GM21526 (cell line): ENCODE measurements at regions not wholly inside any gene's neighbourhood (a gene's known extent, or its start where the extent isn't known, plus 50 kb on each side); places are given as distances from the start of the nearest gene placed in this dataset.
"Not testable (repeated sequence)": the region's sequence is repeated elsewhere in the genome, so short reads cannot be mapped to it uniquely, and the experiment has no call there.

ENCODE experiments used
- ATAC-seq: cut with Tn5 transposase; IDR thresholded peaks from one replicate; pipeline ENCODE4 v1.9.1; 2021; ENCODE audit warnings: moderate library complexity; ENCODE audit not compliant: unreplicated experiment, low FRiP score

- no peak for ATAC-seq
These were observed 191.0 kb upstream of the RGS6 start for GRCh38 chr14:71741241-71741640.

- no peak for ATAC-seq
These were observed 189.7 kb upstream of the RGS6 start for GRCh38 chr14:71742485-71742884.

- ATAC-seq = no peak
These were observed 187.2 kb upstream of the RGS6 start for GRCh38 chr14:71745072-71745471.

DNA sequence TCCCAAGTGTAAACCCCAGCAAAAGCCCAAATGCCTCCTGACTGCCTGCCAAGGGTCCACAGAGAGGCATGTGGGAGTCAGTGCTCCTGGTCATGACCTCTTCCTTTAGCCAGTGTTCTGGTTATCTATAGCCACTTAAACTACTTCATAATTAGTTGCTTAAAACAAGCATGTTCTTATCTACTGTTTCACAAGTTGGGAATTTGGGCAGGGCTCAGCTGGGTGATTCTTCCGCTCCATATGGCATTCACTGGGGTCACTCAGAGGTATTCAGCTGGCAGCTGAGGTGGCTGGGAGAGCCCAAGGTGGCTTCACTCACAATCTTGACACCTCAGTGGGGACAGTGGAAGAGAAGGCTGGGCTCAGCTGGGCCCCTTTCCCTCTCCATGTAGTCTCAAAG, 184.0 kb upstream of the RGS6 start:
- no peak for ATAC-seq

DNA sequence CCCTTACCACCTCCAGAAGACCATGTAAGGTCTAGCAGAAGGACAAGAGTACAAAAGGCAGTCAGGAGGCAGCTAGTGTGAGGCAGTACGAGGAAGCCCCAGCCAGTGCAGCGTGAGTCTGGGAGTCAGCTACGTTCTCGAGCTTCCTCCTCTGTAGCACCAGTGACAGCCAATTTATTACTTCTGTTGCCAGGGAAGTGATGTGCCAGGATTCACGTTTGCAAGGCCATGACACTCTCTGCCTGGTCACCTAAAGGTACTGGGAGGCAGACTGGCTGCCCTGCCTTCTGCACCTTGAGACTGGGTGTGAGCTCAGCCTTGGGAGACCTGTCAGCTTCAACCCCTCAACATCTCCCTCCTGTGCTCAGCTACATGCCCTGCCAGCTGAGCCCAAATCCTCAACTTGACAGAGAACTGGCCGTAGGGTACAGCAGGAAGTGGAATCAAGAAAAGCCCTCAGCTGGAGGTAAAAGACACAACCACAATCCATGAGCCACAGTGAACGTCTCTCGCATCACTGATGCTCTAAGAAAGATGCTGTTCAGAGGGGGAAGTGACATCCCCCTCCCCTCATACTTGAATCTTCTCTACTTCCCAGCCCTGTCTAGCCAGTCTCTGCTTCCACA, 182.5 kb upstream of the RGS6 start:
- ATAC-seq = no peak

DNA sequence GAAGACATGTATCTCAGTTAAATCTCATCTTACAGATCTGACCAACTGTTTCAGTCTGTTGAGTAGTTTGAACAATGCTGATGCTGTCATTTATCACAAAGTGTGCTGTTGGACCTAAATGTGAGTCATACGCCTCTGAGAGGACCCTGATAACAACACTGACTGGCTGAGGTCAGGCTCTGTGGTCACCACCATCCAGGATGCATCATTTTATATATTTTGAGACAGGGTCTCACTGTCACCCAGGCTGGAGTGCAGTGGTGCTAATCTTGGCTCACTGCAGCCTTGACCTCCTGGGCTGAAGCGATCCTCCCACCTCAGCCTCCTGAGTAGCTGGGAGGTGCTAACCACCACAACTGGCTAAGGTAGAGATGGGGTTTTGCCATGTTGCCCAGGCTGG, 181.0 kb upstream of the RGS6 start:
- no peak for ATAC-seq

DNA sequence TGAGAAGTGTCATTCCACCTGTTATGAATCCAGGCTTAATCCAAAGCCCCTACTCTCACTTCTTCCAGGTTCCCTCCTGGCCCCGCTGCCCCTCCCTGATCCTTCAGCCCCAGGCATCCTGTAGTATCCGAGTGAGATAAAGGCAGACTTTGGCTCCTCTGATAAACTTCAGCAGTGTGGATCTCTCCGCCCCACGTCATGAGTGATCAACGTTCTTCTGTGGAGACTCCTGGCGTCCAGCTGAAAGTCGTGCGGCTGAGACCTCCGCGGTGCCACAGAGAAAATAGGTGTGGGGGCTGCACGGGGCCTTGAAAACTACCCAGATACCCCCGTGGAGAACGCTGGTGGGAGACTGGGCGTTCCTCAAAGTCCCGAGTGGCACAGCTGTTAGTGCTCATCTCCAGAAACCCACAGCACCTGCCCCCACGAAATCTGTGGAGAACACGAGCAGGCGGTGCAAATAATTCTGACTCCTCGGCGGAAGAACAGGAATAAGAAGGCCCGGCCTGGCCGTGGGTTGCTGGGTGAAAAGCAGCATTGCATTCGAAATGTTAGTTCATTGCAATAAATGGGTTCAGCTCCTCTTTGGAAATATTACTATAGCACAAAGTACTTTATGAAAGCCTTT, 180.0 kb upstream of the RGS6 start:
- no peak for ATAC-seq

DNA sequence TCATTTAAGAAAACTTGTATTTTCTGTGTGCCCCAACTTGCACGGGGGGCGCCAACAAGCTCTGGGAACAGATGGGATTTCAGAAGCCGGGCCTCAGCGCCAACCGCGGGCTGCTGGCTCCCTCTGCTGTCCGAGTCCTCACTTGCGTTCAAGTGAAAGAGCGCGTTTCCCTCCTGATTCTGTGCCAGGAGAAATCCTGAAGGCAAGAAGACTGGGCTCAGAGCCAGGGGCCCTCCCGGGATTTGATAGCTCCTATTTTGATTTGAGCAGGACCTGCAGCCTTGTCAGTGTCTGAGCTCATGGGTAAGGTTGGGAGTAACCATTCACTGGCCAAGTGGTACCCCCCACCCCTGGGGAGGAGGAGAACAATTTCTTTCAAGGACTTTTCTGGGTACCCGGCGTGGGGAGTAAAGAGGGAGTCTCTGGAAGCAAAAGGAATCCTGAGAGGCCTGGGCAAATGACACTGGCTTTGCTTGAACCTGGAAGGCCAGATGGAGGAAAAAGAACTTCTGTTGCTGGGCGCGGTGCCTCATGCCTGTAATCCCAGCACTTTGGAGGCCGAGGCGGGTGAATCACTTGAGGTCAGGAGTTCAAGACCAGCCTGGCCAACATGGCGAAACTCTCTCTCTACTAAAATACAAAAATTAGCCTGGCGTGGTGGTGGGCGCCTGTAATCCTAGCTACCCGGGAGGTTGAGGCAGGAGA, 179.0 kb upstream of the RGS6 start:
- ATAC-seq = no peak

DNA sequence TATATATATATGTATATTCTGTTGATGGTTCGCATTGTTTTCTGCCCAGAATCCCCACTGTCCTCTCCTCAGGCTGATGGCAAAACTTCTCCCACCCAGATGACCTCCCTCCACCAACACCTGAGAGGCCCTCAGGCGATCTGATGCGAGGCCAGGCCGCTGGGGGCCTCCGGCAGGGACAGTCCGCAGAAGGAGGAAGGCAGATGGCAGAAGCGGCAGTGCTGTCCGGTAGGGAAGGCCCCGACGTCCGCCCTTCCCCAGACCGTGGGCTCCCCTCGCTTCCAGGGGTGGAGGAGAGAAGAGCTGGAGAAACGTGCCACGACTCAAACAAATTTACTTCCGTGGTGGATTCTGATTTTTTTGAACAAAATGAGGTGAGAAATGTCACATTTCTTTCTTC, 178.3 kb upstream of the RGS6 start:
- ATAC-seq = no peak

- no peak for ATAC-seq
These were observed 177.7 kb upstream of the RGS6 start for GRCh38 chr14:71754422-71755095.

- no peak for ATAC-seq
These were observed 173.8 kb upstream of the RGS6 start for GRCh38 chr14:71758229-71758951.

- no peak for ATAC-seq
These were observed 169.7 kb upstream of the RGS6 start for GRCh38 chr14:71762575-71762974.

DNA sequence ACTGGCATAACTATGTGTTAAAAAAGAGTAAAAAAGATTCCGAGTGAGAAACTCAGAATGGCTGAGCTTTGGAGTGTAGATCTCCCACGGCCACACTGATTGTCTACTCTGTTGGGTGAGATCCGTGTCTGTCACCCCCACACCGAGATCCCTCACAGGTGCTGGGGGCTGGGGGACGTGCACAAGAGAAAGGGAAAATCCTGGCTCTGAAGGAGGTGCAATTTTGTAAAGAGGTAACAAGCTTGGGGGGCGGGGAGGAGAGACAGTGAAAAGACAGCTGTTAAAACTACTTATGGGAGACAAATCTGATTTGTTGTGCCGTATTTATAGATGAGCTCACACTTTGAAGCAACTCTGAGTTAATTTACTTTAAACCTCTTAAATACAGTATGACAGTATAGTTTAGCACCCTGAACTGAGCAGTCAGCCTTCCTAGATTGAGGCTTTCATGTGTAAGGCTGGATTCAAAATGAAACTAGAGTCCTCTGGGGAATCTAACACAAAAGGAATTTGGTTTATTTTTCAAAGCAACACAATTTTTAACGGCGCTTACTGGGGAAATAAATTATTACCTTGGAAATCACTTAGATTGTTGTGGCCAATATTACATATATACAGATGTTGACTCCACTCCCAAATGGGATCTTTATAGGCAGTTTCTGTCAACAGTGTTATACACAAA, 167.4 kb upstream of the RGS6 start:
- no peak for ATAC-seq

GRCh38 chr14:71765505-71765904, 166.7 kb upstream of the RGS6 start:
- ATAC-seq = no peak

DNA sequence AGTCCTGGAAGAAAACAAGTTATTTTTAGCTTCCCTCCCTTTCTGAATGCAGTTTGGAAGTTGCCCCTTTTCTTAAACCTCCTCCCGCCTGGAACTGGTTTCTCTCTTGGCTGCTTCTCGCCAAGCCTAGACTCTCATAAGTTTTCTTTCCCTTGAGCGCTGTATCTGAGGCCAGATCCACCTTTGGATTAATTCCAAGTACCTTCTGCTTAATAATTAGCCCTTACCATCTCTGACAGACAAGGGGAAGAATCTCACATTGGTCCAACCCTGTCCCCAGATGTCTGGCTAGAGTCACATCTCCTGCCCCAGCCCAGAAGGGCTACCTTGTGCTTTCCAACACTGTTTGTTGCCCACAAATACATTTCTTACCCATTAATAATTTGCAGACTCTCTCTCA, 161.8 kb upstream of the RGS6 start:
- no peak for ATAC-seq

- not testable (repeated sequence) for ATAC-seq
These were observed 160.8 kb upstream of the RGS6 start for GRCh38 chr14:71771421-71771820.

- not testable (repeated sequence) for ATAC-seq
These were observed 160.2 kb upstream of the RGS6 start for GRCh38 chr14:71771996-71772395.

GRCh38 chr14:71773898-71774481, 158.2 kb upstream of the RGS6 start:
- ATAC-seq = no peak

DNA sequence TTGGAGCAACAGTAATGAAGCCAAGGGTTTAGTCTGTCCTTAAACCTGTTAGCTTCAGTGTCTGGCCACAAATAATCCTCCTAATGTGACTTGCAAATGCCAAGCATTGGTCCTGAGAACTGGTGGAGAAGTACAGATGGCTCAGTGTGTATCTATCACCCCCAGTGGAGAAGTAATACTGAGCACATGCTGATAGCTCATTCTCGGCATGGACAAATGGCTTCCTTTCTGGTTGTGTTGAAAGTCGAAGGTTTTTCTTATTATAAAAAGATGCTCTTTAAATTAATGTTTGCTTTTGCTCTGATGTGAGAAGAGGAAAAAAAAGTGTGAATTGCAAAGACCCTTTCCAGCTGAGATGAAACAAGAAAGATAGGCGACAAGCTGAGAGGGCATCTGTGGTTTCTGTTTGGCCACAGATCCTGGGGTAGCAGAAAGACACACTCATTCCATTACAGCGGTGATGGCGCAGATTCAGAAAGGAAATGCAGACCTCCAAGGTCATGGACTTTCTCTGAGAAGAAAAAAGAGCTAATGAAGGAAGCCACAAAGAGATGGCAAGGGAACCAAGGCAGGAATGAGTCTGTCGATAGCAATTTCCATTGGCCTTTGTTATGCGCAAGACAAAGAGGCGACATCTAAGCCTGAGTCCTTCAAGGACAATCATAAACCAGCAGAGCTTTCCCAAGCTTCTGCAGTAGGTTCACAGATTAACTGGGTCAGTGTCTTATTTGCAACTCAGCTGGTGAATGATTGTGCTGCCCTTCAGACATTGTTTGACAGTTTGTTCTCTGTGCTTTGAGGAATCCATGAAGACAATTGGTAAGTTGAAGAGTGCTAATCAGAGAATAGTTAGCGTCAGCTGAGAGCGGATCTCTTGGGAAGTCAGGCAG, 155.5 kb upstream of the RGS6 start:
- no peak for ATAC-seq
